ENCODE measurements at regions not wholly inside any gene's neighbourhood (a gene's known extent, or its start where the extent isn't known, plus 50 kb on each side); places are given as distances from the start of the nearest gene placed in this dataset.

GRCh38 chr12:97941686-97942354 lies 479.2 kb downstream of the RMST start:
- Histone ChIP-seq H4K20me1 (ENCODE audit: control insufficient read depth, insufficient read depth, low read depth, low read length) (no peaks in the 10 kb centered on the region), H3K9me3 (ENCODE audit: control insufficient read depth, insufficient read depth, low read length) (no peaks in the 10 kb centered on the region)
- no peak for TF ChIP-seq EZH2phosphoT487 (IDR thresholded peaks at IDR 0.05; ENCODE audit: borderline replicate concordance, low read length)
- TF ChIP-seq, protein P1, sequence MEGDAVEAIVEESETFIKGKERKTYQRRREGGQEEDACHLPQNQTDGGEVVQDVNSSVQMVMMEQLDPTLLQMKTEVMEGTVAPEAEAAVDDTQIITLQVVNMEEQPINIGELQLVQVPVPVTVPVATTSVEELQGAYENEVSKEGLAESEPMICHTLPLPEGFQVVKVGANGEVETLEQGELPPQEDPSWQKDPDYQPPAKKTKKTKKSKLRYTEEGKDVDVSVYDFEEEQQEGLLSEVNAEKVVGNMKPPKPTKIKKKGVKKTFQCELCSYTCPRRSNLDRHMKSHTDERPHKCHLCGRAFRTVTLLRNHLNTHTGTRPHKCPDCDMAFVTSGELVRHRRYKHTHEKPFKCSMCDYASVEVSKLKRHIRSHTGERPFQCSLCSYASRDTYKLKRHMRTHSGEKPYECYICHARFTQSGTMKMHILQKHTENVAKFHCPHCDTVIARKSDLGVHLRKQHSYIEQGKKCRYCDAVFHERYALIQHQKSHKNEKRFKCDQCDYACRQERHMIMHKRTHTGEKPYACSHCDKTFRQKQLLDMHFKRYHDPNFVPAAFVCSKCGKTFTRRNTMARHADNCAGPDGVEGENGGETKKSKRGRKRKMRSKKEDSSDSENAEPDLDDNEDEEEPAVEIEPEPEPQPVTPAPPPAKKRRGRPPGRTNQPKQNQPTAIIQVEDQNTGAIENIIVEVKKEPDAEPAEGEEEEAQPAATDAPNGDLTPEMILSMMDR (IDR thresholded peaks at IDR 0.05; ENCODE audit: low read depth, low read length, poor library complexity, severe bottlenecking): no peak

DNA sequence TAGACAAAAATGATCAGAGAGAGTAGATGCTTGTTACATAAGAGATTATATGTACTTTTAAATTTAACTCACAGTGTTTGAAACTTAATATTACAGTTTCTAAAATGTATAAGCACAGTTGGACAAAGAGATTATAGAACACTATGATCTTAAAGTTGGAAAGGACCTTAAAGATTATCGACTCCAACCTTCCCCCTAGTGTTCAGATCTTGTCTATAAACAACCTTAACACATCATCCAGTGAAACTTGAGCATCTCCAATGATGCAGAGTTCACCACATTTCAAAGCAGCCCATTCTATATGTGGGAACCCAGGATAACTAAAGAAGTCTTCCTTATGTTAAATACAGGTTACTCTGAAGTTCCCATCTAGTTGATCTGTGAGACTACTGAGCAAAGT lies 480.8 kb downstream of the RMST start:
- Histone ChIP-seq H3K36me3 (ENCODE audit: control insufficient read depth, low read length) (no peaks in the 10 kb centered on the region), H3K4me3 (ENCODE audit: low read length) (no peak overlapping the region), H3F3A (ENCODE audit: control insufficient read depth, insufficient read depth) (no peaks in the 10 kb centered on the region), H3K79me2 (ENCODE audit: control insufficient read depth, low read length) (no peaks in the 10 kb centered on the region), H3K9me3 (ENCODE audit: control insufficient read depth, insufficient read depth, low read length) (no peaks in the 10 kb centered on the region), H4K20me1 (ENCODE audit: control insufficient read depth, insufficient read depth, low read depth, low read length) (no peaks in the 10 kb centered on the region), H3K4me1 (ENCODE audit: control insufficient read depth, low read length) (no peaks in the 10 kb centered on the region), H3K4me2 (ENCODE audit: low read length) (no peak overlapping the region), H3K9me2 (replicated peaks; ENCODE audit: control insufficient read depth, low read length) (no peaks in the 10 kb centered on the region), H3K27ac (ENCODE audit: low read depth, low read length) (no peak overlapping the region), H3K27me3 (ENCODE audit: control insufficient read depth, low read length) (no peaks in the 10 kb centered on the region)
- TF ChIP-seq, protein P1 (IDR thresholded peaks at IDR 0.05; ENCODE audit: low read depth, low read length, poor library complexity, severe bottlenecking): no peak
- TF ChIP-seq EZH2phosphoT487 (IDR thresholded peaks at IDR 0.05; ENCODE audit: borderline replicate concordance, low read length): no peak

More at GRCh38 chr12:97941686-97942354, 479.2 kb downstream of the RMST start:
- Histone ChIP-seq H3K36me3 (ENCODE audit: control insufficient read depth, low read length) (no peaks in the 10 kb centered on the region), H3K4me2 (ENCODE audit: low read length) (no peak overlapping the region), H3K27me3 (ENCODE audit: control insufficient read depth, low read length) (no peaks in the 10 kb centered on the region), H3K9me2 (replicated peaks; ENCODE audit: control insufficient read depth, low read length) (no peaks in the 10 kb centered on the region), H3F3A (ENCODE audit: control insufficient read depth, insufficient read depth) (no peaks in the 10 kb centered on the region), H3K4me1 (ENCODE audit: control insufficient read depth, low read length) (no peaks in the 10 kb centered on the region), H3K79me2 (ENCODE audit: control insufficient read depth, low read length) (no peaks in the 10 kb centered on the region), H3K4me3 (ENCODE audit: low read length) (no peak overlapping the region), H3K27ac (ENCODE audit: low read depth, low read length) (no peak overlapping the region)

- Histone ChIP-seq H3K27ac (ENCODE audit: low read depth, low read length) (no peak overlapping the region), H3F3A (ENCODE audit: control insufficient read depth, insufficient read depth) (no peaks in the 10 kb centered on the region), H3K4me1 (ENCODE audit: control insufficient read depth, low read length) (no peaks in the 10 kb centered on the region), H3K4me3 (ENCODE audit: low read length) (no peak overlapping the region), H3K4me2 (ENCODE audit: low read length) (no peak overlapping the region), H3K27me3 (ENCODE audit: control insufficient read depth, low read length) (no peaks in the 10 kb centered on the region), H3K9me2 (replicated peaks; ENCODE audit: control insufficient read depth, low read length) (no peaks in the 10 kb centered on the region), H3K79me2 (ENCODE audit: control insufficient read depth, low read length) (no peaks in the 10 kb centered on the region), H3K36me3 (ENCODE audit: control insufficient read depth, low read length) (no peaks in the 10 kb centered on the region), H4K20me1 (ENCODE audit: control insufficient read depth, insufficient read depth, low read depth, low read length) (no peaks in the 10 kb centered on the region), H3K9me3 (ENCODE audit: control insufficient read depth, insufficient read depth, low read length) (no peaks in the 10 kb centered on the region)
- TF ChIP-seq EZH2phosphoT487 (IDR thresholded peaks at IDR 0.05; ENCODE audit: borderline replicate concordance, low read length): no peak
- TF ChIP-seq, protein P1 (IDR thresholded peaks at IDR 0.05; ENCODE audit: low read depth, low read length, poor library complexity, severe bottlenecking): no peak
Observed at GRCh38 chr12:97944576-97944975, 482.0 kb downstream of the RMST start.

Measured in DOHH2 (cell line).